GM21367 (cell line): ENCODE measurements at regions not wholly inside any gene's neighbourhood (a gene's known extent, or its start where the extent isn't known, plus 50 kb on each side); places are given as distances from the start of the nearest gene placed in this dataset.
"Not testable (repeated sequence)": the region's sequence is repeated elsewhere in the genome, so short reads cannot be mapped to it uniquely, and the experiment has no call there.

Experiments
- ATAC-seq: cut with Tn5 transposase; IDR thresholded peaks from one replicate; pipeline ENCODE4 v1.9.1; 2021; ENCODE audit not compliant: unreplicated experiment

GRCh38 chr3:84666468-84666867 is 292.3 kb upstream of the CADM2 start:
- no peak for ATAC-seq

DNA sequence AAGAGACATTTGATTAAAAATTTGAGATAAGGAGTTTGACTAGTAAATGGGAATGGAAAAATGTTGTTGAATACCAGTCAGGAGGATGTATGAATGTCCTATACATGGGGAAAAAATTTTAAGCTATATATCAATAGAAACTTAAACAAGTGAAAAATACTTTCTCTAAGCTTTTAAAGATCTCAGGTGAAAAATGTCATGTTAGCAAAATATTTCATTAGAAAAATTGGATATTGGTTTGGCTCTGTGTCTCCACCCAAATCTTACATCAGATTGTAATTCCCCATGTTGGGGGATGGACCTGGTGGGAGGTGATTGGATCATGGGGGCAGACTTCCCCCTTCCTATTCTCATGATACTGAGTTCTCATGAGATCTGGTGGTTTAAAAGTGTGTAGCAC is 279.6 kb upstream of the CADM2 start:
- ATAC-seq, result no peak

GRCh38 chr3:84680700-84681099 is 278.1 kb upstream of the CADM2 start:
- no peak for ATAC-seq

DNA sequence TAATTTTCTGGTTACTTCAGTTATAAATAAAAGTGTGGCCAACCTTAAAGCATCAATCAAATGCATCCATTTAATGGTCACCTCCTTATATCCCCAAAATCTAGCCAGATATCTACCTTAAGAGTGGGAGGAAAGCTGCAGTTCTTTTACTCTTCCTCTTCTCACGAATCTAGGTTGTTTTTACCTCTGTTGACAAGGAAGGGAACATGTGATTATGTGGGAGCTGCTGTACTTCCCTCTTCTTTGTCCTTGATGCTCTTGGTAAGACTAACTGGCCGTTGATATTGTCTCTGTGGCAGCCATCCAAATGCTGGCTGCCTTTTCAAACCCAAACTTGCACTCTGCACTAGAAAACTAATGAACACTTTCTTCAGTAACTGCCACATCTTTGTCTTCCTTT is 275.3 kb upstream of the CADM2 start:
- no peak for ATAC-seq

GRCh38 chr3:84685467-84685866 is 273.3 kb upstream of the CADM2 start:
- ATAC-seq, result no peak

DNA sequence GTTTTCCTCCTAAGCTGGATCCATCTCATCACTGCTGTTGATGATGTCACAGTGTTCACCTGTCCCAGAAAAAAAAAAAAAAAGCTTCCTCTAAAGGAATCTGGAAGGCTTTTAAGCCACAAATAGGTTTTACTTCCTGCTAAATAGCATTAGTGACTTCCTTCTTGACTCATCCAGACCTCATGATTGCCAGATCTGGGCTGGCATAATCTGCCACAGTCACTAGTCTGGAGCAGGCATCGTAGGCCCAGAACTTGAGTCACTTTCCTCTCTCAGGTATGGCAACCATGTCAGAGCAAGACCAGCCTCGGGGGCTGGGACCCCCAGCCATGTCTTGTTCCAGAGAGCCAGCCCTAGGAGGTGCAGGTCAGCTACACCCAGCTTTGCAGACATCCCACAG is 266.5 kb upstream of the CADM2 start:
- ATAC-seq, result no peak

DNA sequence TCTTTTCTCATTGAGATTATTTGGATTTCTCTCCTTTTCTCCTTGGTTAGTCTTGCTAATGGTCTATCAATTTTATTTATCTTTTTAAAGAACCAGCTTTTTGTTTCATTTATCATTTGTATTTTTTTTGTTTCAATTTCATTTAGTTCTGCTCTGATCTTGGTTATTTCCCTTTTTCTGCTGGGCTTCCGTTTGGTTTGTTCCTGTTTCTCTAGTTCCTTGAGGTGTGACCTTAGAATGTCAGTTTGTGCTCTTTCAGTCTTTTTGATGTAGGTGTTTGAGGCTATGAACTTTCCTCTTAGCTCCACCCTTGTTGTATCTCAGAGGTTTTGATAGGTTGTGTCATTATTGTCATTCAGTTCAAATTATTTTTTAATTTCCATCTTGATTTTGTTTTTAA is 248.5 kb upstream of the CADM2 start:
- ATAC-seq, result not testable (repeated sequence)

GRCh38 chr3:84717894-84718293 is 240.9 kb upstream of the CADM2 start:
- ATAC-seq, result no peak

DNA sequence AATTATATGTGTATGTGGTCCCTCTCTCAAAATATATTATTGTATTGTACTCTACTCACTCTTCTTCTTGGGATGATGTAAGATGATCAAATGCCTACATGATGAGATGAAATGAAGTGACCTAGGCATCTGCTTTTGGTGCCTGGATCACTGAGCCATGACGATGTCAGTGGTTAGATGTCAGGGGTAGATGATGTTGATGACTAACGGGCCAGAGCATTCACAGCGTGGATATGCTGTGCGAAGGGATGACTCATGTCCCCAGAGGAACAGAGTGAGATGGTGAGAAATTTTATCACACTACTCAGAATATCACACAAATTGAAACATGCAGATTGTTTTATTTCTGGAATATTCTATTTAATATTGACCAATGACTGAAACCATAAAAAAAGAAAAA is 233.9 kb upstream of the CADM2 start:
- no peak for ATAC-seq

- ATAC-seq, result no peak
Observed at GRCh38 chr3:84727616-84728015, 231.2 kb upstream of the CADM2 start.

- not testable (repeated sequence) for ATAC-seq
Observed at GRCh38 chr3:84734731-84735130, 224.1 kb upstream of the CADM2 start.

GRCh38 chr3:84738086-84738485 is 220.7 kb upstream of the CADM2 start:
- no peak for ATAC-seq

DNA sequence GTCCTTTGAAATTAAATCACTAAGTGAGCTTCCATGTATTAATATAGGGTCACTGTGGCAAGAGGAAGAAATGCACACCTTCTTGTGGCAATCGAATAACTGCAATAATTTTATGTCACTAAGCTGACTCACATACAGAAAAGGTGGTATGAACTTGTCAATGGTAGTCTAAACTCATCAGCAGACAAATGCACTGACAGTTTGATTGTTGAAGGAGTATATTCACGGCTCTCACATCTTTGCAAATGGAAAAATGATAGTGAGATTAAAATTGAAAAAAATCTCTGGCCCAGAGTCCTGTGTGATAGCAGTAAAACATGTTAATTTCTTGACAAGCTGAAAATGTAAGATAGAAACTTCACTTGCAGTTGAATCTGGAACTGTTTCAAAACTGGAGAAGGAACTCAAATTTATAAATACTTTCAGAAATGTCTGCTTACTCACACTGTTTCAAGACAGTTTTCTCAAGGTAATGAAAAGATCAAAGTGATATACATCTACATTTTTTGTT is 215.8 kb upstream of the CADM2 start:
- ATAC-seq, result no peak

- ATAC-seq, result no peak
Observed at GRCh38 chr3:84744130-84744529, 214.7 kb upstream of the CADM2 start.

DNA sequence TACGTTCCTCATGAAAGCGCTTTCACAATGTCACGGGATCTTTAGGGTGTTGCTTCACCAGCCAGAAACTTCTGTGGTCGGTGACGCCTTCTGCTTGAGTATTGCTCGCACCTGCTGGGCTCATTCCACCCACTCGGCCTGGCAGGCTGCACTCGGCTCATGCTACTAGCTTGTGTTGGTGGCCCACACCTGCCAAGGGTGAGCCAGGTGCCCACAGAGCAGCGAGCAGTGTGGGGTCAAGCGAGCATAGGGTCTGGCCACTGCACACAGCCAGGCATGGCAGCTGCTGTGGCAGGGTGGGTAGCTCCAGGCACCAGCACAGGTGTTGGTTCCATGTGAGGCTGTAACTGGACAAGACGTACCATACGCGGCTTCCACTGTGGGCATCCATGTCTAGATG is 202.9 kb upstream of the CADM2 start:
- no peak for ATAC-seq

GRCh38 chr3:84759361-84759760 is 199.4 kb upstream of the CADM2 start:
- ATAC-seq, result no peak

DNA sequence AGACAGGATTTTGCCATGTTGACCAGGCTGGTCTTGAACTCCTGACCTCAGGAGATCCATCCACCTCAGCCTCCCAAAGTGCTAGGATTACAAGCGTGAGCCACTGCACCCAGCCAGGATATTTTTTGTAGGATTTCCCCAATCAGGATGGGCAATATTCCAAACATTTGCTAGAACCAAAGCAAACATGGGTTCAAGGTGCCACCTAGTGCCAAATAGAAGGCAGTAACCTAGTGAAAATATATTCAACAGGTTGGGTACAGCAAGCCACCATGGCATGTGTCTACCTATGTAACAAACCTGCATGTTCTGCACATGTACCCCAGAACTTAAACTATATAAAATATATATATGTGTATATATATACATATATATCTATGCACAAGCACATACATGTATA is 185.9 kb upstream of the CADM2 start:
- ATAC-seq, result no peak

DNA sequence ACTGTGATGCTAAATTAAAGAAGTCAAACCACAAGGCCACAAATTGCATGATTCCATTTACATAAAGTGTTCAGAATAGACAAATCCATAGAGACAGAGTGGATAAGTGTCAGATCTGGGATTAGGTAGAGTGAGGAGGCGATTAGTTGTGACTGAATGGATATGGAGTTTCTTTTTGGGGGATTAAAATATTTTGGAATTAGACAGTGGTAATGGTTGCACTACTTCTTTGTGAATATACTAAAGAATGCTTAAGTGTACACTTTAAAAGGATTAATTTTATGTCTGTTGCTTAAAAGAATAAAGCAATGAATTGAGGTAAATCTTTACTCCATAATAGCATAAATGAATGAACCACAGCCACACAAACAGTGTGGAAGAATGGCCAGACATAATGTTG is 175.5 kb upstream of the CADM2 start:
- no peak for ATAC-seq

DNA sequence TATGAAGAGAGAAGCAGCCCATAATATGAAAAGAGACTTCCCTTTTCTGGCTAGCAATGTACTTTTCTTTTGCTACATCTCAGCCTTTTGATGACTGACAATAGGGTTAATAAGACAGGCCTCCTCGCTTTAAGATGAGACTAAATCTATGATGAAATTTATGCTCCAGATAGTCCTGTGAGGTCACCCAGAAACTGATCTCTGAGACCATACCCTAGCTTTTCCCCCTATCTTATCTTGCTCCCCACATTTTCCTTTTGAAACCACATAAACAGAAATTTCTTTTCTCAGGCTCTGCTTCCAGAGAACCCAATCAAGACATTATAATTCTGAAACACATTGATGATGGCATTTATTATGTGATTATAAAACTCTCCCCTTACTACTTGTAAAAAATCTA is 168.8 kb upstream of the CADM2 start:
- no peak for ATAC-seq

GRCh38 chr3:84806958-84807357 is 151.8 kb upstream of the CADM2 start:
- no peak for ATAC-seq

DNA sequence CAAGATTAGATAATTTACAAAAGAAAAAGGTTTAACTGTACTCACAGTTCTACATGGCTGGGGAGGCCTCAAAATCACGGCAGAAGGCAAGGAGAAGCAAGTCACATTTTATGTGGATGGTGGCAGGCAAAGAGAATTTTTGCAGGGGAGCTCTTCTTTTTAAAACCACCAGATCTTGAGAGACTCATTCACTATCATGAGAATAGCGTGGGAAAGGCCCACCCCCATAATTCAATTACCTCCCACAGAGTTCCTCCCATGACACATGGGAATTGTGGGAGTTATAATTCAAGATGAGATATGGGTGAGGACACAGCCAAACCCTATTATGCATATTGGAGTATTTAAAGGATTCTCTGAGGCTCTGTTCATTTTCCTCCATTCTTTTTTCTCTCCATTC is 138.7 kb upstream of the CADM2 start:
- ATAC-seq, result no peak

DNA sequence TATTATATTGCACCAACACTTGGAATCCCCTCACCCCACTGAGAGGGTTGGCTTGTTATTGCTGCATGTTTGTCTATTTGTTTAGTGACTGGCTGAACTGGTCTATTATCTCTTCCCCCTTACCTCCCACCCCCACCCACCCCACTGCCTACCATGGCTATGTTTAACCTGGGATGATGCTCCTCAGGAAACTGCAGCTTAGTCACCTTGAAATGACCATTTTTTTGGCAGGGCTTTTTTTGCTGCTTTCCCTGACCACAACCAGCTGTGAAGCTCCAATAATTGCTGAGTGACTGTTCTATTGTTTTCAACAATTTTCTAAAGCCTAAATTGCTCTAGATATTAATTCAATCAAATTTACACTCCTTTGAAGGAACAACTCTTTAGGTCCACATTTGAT is 137.9 kb upstream of the CADM2 start:
- ATAC-seq, result no peak

- no peak for ATAC-seq
Observed at GRCh38 chr3:84825817-84826216, 133.0 kb upstream of the CADM2 start.

DNA sequence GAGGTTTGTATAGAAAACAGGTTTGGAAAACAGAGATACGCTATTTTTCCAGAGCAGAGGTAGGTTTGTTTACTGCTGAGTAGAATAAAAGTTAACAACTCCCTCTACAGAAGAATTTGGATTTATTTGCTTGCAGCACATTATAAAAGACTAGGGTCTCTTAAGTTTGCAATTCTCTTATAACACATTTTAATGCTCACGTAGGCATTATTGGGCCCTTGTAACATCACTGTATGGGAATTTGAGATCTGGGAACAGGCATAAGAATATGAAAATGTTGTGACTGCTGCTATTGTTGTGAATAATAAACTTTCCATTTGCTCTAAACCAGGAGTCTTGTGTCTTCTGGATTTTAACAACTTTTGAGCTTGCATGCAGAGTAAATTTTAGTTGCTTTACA is 128.3 kb upstream of the CADM2 start:
- no peak for ATAC-seq
